GM12878 (cell line): ENCODE measurements at regions not wholly inside any gene's neighbourhood (a gene's known extent, or its start where the extent isn't known, plus 50 kb on each side); places are given as distances from the start of the nearest gene placed in this dataset.

Experiments used
- ATAC-seq: fragments of 200-7000 bp; cut with Tn5 transposase; 3 replicates; pipeline ENCODE4 v1.9.1; 2020; ENCODE audit warnings: mild to moderate bottlenecking, moderate library complexity
- BruUV-seq: library from RNA; stranded (reverse); fragments of 400-500 nt; replicated peaks from 2 replicates; lab custom pipeline; 2021; lab: Mats Ljungman, UMichigan
- CTCF ChIA-PET: fragments of 300-600 bp; sonication (Branson Sonifier 250); formaldehyde crosslinking; extraction: SDS; loops from one replicate; lab custom pipeline; 2021; ENCODE audit warnings: inconsistent platforms; lab: Yijun Ruan, JAX
- POLR2A ChIA-PET: fragments of 350-600 bp; formaldehyde crosslinking; extraction: SDS; loops from one replicate; lab custom pipeline; 2021; ENCODE audit warnings: inconsistent platforms; lab: Charles Lee
- RAD21 ChIA-PET: fragments of 300-600 bp; sonication (Branson Sonifier 250); formaldehyde crosslinking; loops from one replicate; lab custom pipeline; 2023; ENCODE audit warnings: antibody characterized with exemption; ENCODE audit not compliant: unreplicated experiment; lab: Charles Lee
- SMC1A ChIA-PET: fragments of 300-600 bp; sonication (Branson Sonifier 250); formaldehyde crosslinking; loops from one replicate; lab custom pipeline; 2023; ENCODE audit not compliant: unreplicated experiment, uncharacterized antibody; lab: Charles Lee
- DNase-seq: peaks from one replicate; pipeline ENCODE4 v3.0.0-alpha.2; 2011; ENCODE audit warnings: low read depth, low spot score
- FAIRE-seq: peaks from 3 replicates; lab custom pipeline; 2011; peaks lifted over from hg19 to GRCh38; lab: Jason Lieb, UNC
- H2AFZ ChIP-seq: 2 replicates; pipeline ENCODE4 v1.6.0; 2011; ENCODE audit warnings: low read depth, low read length, control low read depth; ENCODE audit not compliant: control insufficient read depth
- H3K27ac ChIP-seq: 2 replicates; pipeline ENCODE4 v1.5.1; 2011; ENCODE audit warnings: control low read depth; ENCODE audit not compliant: control insufficient read depth, insufficient read depth
- H3K27me3 ChIP-seq, 2 experiments: replicated peaks in 1 of 2; 2 replicates each; pipeline versions ENCODE4 v1.6.0 to v1.6.1; 2011; ENCODE audit warnings: low read length in 1 of 2; ENCODE audit not compliant: control insufficient read depth in 2 of 2, insufficient read depth in 2 of 2
- H3K36me3 ChIP-seq, 2 experiments: 2 replicates each; pipeline ENCODE4 v1.5.1; 2011; ENCODE audit warnings: low read length in 1 of 2; ENCODE audit not compliant: control insufficient read depth in 2 of 2, insufficient read depth in 2 of 2
- H3K4me1 ChIP-seq: 2 replicates; pipeline ENCODE4 v1.6.1; 2011; ENCODE audit warnings: mild to moderate bottlenecking, low read length, moderate library complexity, mixed read lengths; ENCODE audit not compliant: control insufficient read depth, insufficient read depth
- H3K4me2 ChIP-seq: 2 replicates; pipeline ENCODE4 v1.6.0; 2011; ENCODE audit warnings: control low read depth; ENCODE audit not compliant: control insufficient read depth, insufficient read depth
- H3K4me3 ChIP-seq: fragments of 200-600 bp; sonication (generic); 2 replicates; pipeline ENCODE4 v1.5.1; 2016
- H3K79me2 ChIP-seq: 2 replicates; pipeline ENCODE4 v1.6.0; 2011; ENCODE audit warnings: low read length; ENCODE audit not compliant: control insufficient read depth, insufficient read depth
- H3K9ac ChIP-seq: 2 replicates; pipeline ENCODE4 v1.8.0; 2011; ENCODE audit warnings: low read length, control low read depth, mixed read lengths; ENCODE audit not compliant: control insufficient read depth, insufficient read depth
- H3K9me3 ChIP-seq: replicated peaks from 3 replicates; pipeline ENCODE4 v1.5.1; 2011; ENCODE audit warnings: mild to moderate bottlenecking, low read length; ENCODE audit not compliant: control insufficient read depth, insufficient read depth
- H4K20me1 ChIP-seq: 2 replicates; pipeline ENCODE4 v1.6.0; 2011; ENCODE audit not compliant: control insufficient read depth, insufficient read depth
- BHLHE40 ChIP-seq, 2 experiments: fragments of 450-650 bp in 1 of 2; IDR thresholded peaks; 2 replicates each; pipeline ENCODE4 v1.6.1; 2011 to 2017; ENCODE audit warnings: low read depth in 2 of 2, borderline replicate concordance in 1 of 2, improper control_type of control experiment in 1 of 2, low read length in 1 of 2, mild to moderate bottlenecking in 1 of 2
- CBX3 ChIP-seq: fragments of 200-600 bp; sonication (generic); IDR thresholded peaks from 2 replicates; pipeline ENCODE4 v1.6.1; 2016; ENCODE audit warnings: low read depth, borderline replicate concordance
- CHD4 ChIP-seq: fragments of 200-600 bp; sonication (generic); IDR thresholded peaks from 2 replicates; pipeline ENCODE4 v1.6.1; 2016; ENCODE audit warnings: mild to moderate bottlenecking
- E2F4 ChIP-seq: IDR thresholded peaks from 2 replicates; pipeline ENCODE4 v1.6.1; 2012; ENCODE audit warnings: low read depth, low read length, improper control_type of control experiment
- HDAC2 ChIP-seq: fragments of 200-600 bp; sonication (generic); IDR thresholded peaks from 2 replicates; pipeline ENCODE4 v1.6.1; 2017
- HDGF ChIP-seq: fragments of 450-650 bp; IDR thresholded peaks from 2 replicates; pipeline ENCODE4 v1.6.1; 2016; ENCODE audit warnings: antibody characterized with exemption
- KAT2A ChIP-seq: conservative IDR thresholded peaks from 2 replicates; pipeline ENCODE4 v1.6.1; 2011; ENCODE audit warnings: low read depth, low read length; ENCODE audit not compliant: control insufficient read depth
- RBBP5 ChIP-seq: fragments of 200-600 bp; sonication (generic); conservative IDR thresholded peaks from 2 replicates; pipeline ENCODE4 v1.6.1; 2016
- STAT1 ChIP-seq: fragments of 450-650 bp; conservative IDR thresholded peaks from 2 replicates; pipeline ENCODE4 v1.6.1; 2014; ENCODE audit warnings: antibody characterized with exemption, mild to moderate bottlenecking
- TCF7 ChIP-seq: IDR thresholded peaks from 2 replicates; pipeline ENCODE4 v1.6.1; 2014; ENCODE audit warnings: antibody characterized with exemption, borderline replicate concordance
- ZBTB4 ChIP-seq: fragments of 450-650 bp; formaldehyde crosslinking; IDR thresholded peaks from 2 replicates; pipeline ENCODE4 v1.4.0; 2022; ENCODE audit warnings: mild to moderate bottlenecking, moderate library complexity
- ZNF207 ChIP-seq: fragments of 450-650 bp; IDR thresholded peaks from 2 replicates; pipeline ENCODE4 v1.6.1; 2014; ENCODE audit warnings: antibody characterized with exemption, mild to moderate bottlenecking, borderline replicate concordance
- WGBS: methylation state at CpG from one replicate; pipeline ENCODE4 v1.1.6; 2016; ENCODE audit warnings: low lambda C conversion rate; ENCODE audit not compliant: insufficient replicate concordance, insufficient coverage; ENCODE audit errors: missing lambda C conversion rate; 5-methylcytosine and 5-hydroxymethylcytosine counted together
- in situ Hi-C: fragments of 300-500 bp; cut with MboI; formaldehyde crosslinking; loops from 9 replicates; pipeline ENCODE4 v1.14.3; 2018; ENCODE audit warnings: mixed read lengths
- intact Hi-C: fragments of 100-400 bp; cut with micrococcal nuclease; formaldehyde crosslinking; loops from one replicate; pipeline ENCODE4 v1.14.2; 2022; ENCODE audit not compliant: unreplicated experiment
- TF ChIP-seq, protein P1 (sequence below): IDR thresholded peaks from 2 replicates; pipeline ENCODE4 v1.6.1; 2012; ENCODE audit warnings: improper control_type of control experiment, low read depth, low read length; ENCODE audit not compliant: insufficient replicate concordance
- TF ChIP-seq, protein P2 (sequence below): fragments of 450-650 bp; IDR thresholded peaks from 2 replicates; pipeline ENCODE4 v1.6.1; 2016; ENCODE audit warnings: mild to moderate bottlenecking

DNA sequence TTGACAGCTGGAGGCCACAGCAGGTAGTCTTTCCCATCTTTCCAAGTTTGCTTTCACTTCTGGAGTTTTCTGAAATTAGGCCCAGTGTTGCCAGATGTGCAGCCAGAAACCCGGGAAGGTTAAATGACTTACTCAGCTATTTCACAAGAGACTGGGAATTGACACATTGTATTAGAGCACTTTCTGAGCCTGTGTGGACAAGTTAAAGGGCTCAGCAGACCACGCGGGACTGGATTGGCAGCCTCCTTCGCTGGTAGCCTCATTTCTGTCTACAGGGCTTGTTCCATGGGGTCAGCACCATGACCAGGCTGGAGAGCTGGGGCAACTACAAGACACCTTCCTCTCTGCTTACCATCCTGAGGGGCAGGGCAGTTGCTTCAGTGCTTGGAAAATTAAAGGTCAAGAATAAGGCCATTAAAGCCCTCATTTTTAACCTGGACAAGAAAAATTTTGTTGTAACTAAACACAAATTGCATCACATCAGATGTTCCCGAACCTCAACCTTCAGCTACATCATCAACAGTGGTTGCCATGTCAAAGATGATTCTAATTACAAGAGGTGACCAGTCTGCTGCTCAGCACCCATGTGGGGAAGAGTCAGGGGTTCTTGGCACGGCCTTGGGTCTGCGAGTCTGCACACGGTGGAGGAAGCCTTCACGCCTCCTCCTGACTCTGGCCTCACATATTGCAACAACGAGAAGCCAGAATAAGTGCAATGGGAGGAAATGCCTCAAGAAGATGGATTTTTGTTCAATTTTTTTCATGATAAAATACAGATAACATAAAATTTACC, 279.5 kb upstream of the RAB6C start:
- ChIA-PET SMC1A (no interaction called here), CTCF (no interaction called here), RAD21 (no interaction called here), POLR2A (no interaction called here)
- H3K9me3 ChIP-seq: no peaks in the 10 kb centered on the region; the same call in 1 of the 3 replicates
- H3K4me1 ChIP-seq: no peaks in the 10 kb centered on the region
- FAIRE-seq: no peak
- no peaks in the 10 kb centered on the region for H3K36me3 ChIP-seq
- H4K20me1 ChIP-seq: no peaks in the 10 kb centered on the region
- H3K27me3 ChIP-seq: no peaks in the 10 kb centered on the region
- no peak overlapping the region for H3K9ac ChIP-seq
- H3K4me2 ChIP-seq: no peak overlapping the region
- no peak overlapping the region for H2AFZ ChIP-seq
- H3K4me3 ChIP-seq: no peak overlapping the region
- no peak for DNase-seq
- intact Hi-C loops (no loop called here), in situ Hi-C loops (no loop called here)
- WGBS: 49% methylated on average over 10 of the region's 10 CpGs
- H3K27ac ChIP-seq: no peak overlapping the region
- no TSS peak for BruUV-seq
- no peak for ATAC-seq
- H3K79me2 ChIP-seq: no peaks in the 10 kb centered on the region
- TF ChIP-seq, protein P1, sequence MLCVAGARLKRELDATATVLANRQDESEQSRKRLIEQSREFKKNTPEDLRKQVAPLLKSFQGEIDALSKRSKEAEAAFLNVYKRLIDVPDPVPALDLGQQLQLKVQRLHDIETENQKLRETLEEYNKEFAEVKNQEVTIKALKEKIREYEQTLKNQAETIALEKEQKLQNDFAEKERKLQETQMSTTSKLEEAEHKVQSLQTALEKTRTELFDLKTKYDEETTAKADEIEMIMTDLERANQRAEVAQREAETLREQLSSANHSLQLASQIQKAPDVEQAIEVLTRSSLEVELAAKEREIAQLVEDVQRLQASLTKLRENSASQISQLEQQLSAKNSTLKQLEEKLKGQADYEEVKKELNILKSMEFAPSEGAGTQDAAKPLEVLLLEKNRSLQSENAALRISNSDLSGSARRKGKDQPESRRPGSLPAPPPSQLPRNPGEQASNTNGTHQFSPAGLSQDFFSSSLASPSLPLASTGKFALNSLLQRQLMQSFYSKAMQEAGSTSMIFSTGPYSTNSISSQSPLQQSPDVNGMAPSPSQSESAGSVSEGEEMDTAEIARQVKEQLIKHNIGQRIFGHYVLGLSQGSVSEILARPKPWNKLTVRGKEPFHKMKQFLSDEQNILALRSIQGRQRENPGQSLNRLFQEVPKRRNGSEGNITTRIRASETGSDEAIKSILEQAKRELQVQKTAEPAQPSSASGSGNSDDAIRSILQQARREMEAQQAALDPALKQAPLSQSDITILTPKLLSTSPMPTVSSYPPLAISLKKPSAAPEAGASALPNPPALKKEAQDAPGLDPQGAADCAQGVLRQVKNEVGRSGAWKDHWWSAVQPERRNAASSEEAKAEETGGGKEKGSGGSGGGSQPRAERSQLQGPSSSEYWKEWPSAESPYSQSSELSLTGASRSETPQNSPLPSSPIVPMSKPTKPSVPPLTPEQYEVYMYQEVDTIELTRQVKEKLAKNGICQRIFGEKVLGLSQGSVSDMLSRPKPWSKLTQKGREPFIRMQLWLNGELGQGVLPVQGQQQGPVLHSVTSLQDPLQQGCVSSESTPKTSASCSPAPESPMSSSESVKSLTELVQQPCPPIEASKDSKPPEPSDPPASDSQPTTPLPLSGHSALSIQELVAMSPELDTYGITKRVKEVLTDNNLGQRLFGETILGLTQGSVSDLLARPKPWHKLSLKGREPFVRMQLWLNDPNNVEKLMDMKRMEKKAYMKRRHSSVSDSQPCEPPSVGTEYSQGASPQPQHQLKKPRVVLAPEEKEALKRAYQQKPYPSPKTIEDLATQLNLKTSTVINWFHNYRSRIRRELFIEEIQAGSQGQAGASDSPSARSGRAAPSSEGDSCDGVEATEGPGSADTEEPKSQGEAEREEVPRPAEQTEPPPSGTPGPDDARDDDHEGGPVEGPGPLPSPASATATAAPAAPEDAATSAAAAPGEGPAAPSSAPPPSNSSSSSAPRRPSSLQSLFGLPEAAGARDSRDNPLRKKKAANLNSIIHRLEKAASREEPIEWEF: no peak
- no peak for TF ChIP-seq STAT1
- no peak for TF ChIP-seq CBX3
- TF ChIP-seq BHLHE40 (IDR thresholded peaks at IDR 0.05; ENCODE audit: borderline replicate concordance in 1 of 2, low read depth in 2 of 2, low read length in 1 of 2): no peak
- no peak for TF ChIP-seq RBBP5
- no peak for TF ChIP-seq KAT2A
- TF ChIP-seq CHD4: no peak
- TF ChIP-seq ZNF207: no peak
- no peak for TF ChIP-seq TCF7
- TF ChIP-seq E2F4: no peak
- TF ChIP-seq ZBTB4: no peak
- TF ChIP-seq HDGF: no peak
- no peak for TF ChIP-seq HDAC2
- TF ChIP-seq, protein P2, sequence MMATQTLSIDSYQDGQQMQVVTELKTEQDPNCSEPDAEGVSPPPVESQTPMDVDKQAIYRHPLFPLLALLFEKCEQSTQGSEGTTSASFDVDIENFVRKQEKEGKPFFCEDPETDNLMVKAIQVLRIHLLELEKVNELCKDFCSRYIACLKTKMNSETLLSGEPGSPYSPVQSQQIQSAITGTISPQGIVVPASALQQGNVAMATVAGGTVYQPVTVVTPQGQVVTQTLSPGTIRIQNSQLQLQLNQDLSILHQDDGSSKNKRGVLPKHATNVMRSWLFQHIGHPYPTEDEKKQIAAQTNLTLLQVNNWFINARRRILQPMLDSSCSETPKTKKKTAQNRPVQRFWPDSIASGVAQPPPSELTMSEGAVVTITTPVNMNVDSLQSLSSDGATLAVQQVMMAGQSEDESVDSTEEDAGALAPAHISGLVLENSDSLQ: no peak
